DOHH2 (cell line): ENCODE measurements at regions not wholly inside any gene's neighbourhood (a gene's known extent, or its start where the extent isn't known, plus 50 kb on each side); places are given as distances from the start of the nearest gene placed in this dataset.

ENCODE experiments used
- H3F3A ChIP-seq: fragments of 200-600 bp; sonication (generic), shearing (Covaris generic); 2 replicates; pipeline ENCODE4 v1.6.0; 2016; ENCODE audit warnings: antibody characterized with exemption, mild to moderate bottlenecking; ENCODE audit not compliant: control insufficient read depth, insufficient read depth
- H3K27ac ChIP-seq: fragments of 200-600 bp; sonication (generic); 2 replicates; pipeline ENCODE4 v1.5.1; 2014; ENCODE audit warnings: low read depth, mild to moderate bottlenecking, low read length, moderate library complexity
- H3K27me3 ChIP-seq: fragments of 200-600 bp; sonication (generic); 2 replicates; pipeline ENCODE4 v1.6.1; 2014; ENCODE audit warnings: mild to moderate bottlenecking, low read length, mixed read lengths; ENCODE audit not compliant: control insufficient read depth
- H3K36me3 ChIP-seq: fragments of 200-600 bp; sonication (generic); 2 replicates; pipeline ENCODE4 v1.6.1; 2014; ENCODE audit warnings: mild to moderate bottlenecking, low read length, moderate library complexity, mixed read lengths; ENCODE audit not compliant: control insufficient read depth
- H3K4me1 ChIP-seq: fragments of 200-600 bp; sonication (generic); 2 replicates; pipeline ENCODE4 v1.6.1; 2014; ENCODE audit warnings: mild to moderate bottlenecking, low read length, mixed read lengths; ENCODE audit not compliant: control insufficient read depth
- H3K4me2 ChIP-seq: fragments of 200-600 bp; sonication (generic); 2 replicates; pipeline ENCODE4 v1.6.0; 2014; ENCODE audit warnings: mild to moderate bottlenecking, low read length, moderate library complexity
- H3K4me3 ChIP-seq: fragments of 200-600 bp; sonication (generic); 2 replicates; pipeline ENCODE4 v1.5.1; 2014; ENCODE audit warnings: mild to moderate bottlenecking, low read length, mixed read lengths
- H3K79me2 ChIP-seq: fragments of 200-600 bp; sonication (generic); 2 replicates; pipeline ENCODE4 v1.6.1; 2014; ENCODE audit warnings: mild to moderate bottlenecking, low read length, mixed read lengths; ENCODE audit not compliant: control insufficient read depth
- H3K9me2 ChIP-seq: fragments of 200-600 bp; sonication (generic); replicated peaks from 2 replicates; pipeline ENCODE4 v1.6.1; 2014; ENCODE audit warnings: mild to moderate bottlenecking, low read length, mixed read lengths; ENCODE audit not compliant: control insufficient read depth
- H3K9me3 ChIP-seq: fragments of 200-600 bp; sonication (generic); 2 replicates; pipeline ENCODE4 v1.6.1; 2014; ENCODE audit warnings: antibody characterized with exemption, low read length, mixed read lengths; ENCODE audit not compliant: control insufficient read depth, insufficient read depth
- H4K20me1 ChIP-seq: fragments of 200-600 bp; sonication (generic); 2 replicates; pipeline ENCODE4 v1.6.0; 2014; ENCODE audit warnings: low read depth, mild to moderate bottlenecking, antibody characterized with exemption, low read length, moderate library complexity; ENCODE audit not compliant: control insufficient read depth, insufficient read depth
- EZH2phosphoT487 ChIP-seq: fragments of 200-600 bp; sonication (generic); IDR thresholded peaks from 2 replicates; pipeline ENCODE4 v1.6.1; 2017; ENCODE audit warnings: borderline replicate concordance, mild to moderate bottlenecking, antibody characterized with exemption, low read length, moderate library complexity, mixed read lengths
- TF ChIP-seq, protein P1 (sequence below): fragments of 200-600 bp; sonication (generic); IDR thresholded peaks from one replicate; pipeline ENCODE4 v1.5.1; 2014; ENCODE audit warnings: antibody characterized with exemption, mild to moderate bottlenecking, low read depth, low read length; ENCODE audit not compliant: poor library complexity, severe bottlenecking

DNA sequence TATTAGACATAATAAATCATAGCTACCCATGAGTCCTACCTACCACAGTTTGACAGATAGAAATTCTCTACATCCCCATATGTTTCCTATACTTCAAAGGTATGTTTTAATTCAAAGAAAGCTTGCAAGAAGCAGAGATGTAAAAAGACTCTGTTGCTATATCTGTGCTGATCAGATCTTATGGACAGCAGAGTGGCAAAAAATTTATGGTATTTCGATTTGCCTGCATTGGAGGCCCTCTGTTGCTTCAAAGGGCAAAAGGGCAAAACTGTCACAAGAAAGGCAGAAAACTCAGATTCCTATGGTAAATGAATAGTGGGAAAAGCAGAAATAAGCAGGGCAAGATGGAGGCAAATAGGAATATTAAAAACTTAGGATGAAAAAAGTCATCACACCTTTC lies 447.8 kb upstream of the SPHKAP start:
- TF ChIP-seq, protein P1, sequence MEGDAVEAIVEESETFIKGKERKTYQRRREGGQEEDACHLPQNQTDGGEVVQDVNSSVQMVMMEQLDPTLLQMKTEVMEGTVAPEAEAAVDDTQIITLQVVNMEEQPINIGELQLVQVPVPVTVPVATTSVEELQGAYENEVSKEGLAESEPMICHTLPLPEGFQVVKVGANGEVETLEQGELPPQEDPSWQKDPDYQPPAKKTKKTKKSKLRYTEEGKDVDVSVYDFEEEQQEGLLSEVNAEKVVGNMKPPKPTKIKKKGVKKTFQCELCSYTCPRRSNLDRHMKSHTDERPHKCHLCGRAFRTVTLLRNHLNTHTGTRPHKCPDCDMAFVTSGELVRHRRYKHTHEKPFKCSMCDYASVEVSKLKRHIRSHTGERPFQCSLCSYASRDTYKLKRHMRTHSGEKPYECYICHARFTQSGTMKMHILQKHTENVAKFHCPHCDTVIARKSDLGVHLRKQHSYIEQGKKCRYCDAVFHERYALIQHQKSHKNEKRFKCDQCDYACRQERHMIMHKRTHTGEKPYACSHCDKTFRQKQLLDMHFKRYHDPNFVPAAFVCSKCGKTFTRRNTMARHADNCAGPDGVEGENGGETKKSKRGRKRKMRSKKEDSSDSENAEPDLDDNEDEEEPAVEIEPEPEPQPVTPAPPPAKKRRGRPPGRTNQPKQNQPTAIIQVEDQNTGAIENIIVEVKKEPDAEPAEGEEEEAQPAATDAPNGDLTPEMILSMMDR, result no peak
- no peak for TF ChIP-seq EZH2phosphoT487
- Histone ChIP-seq H3K4me3 (no peak overlapping the region), H3K4me2 (no peak overlapping the region), H3K36me3 (no peaks in the 10 kb centered on the region), H3F3A (no peaks in the 10 kb centered on the region), H3K9me2 (no peaks in the 10 kb centered on the region), H3K9me3 (no peaks in the 10 kb centered on the region), H3K79me2 (no peaks in the 10 kb centered on the region), H3K27me3 (no peaks in the 10 kb centered on the region), H4K20me1 (no peaks in the 10 kb centered on the region), H3K4me1 (no peaks in the 10 kb centered on the region), H3K27ac (no peak overlapping the region)

DNA sequence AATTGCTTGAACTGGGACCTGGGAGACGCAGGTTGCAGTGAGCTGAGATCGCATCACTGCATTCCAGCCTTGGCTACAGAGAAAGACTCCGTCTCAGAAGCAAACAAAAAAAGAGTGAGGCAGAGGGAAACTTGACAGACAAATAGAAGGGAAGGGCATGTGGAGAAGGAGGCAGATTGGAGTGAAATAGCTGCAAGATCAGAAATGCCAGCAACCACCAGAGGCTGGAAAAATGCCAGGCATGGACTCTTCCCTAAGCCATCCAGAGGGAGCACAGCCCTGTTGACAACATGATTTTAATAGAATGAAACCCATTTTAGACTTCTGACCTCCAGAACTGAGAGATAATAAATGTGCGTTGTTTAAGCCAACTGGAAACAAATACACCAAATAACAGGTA lies 447.2 kb upstream of the SPHKAP start:
- TF ChIP-seq, protein P1, result no peak
- no peak for TF ChIP-seq EZH2phosphoT487
- H3K9me3 ChIP-seq, result no peaks in the 10 kb centered on the region
- H3K79me2 ChIP-seq, result no peaks in the 10 kb centered on the region
- no peaks in the 10 kb centered on the region for H3K9me2 ChIP-seq
- H3K27ac ChIP-seq, result no peak overlapping the region
- H3K4me2 ChIP-seq, result no peak overlapping the region
- H3K27me3 ChIP-seq, result no peaks in the 10 kb centered on the region
- no peaks in the 10 kb centered on the region for H3K36me3 ChIP-seq
- H3K4me1 ChIP-seq, result no peaks in the 10 kb centered on the region
- H4K20me1 ChIP-seq, result no peaks in the 10 kb centered on the region
- no peaks in the 10 kb centered on the region for H3F3A ChIP-seq
- H3K4me3 ChIP-seq, result no peak overlapping the region

DNA sequence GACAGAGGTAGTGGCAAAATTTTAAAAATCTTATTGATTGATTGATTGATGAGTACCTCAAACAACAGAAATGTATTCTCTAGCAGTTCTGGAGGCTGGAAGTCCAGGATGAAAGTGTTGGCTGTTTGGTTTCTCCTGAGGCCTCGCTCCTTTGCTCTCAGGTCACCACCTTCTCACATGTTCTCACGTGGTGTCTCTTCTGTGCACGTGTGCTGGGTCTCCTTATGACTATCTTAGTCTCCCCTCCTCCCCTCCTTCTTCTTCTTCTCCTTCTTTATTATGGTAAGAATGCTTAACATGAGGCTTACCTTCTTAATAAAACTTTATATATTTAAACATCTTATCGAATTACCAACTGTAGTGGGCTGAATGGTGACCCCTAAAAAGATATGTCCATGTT lies 446.0 kb upstream of the SPHKAP start:
- Histone ChIP-seq H3K79me2 (no peaks in the 10 kb centered on the region), H3K36me3 (no peaks in the 10 kb centered on the region), H3F3A (no peaks in the 10 kb centered on the region), H3K27me3 (no peaks in the 10 kb centered on the region), H3K9me3 (no peaks in the 10 kb centered on the region), H3K27ac (no peak overlapping the region), H3K9me2 (no peaks in the 10 kb centered on the region), H4K20me1 (no peaks in the 10 kb centered on the region), H3K4me1 (no peaks in the 10 kb centered on the region), H3K4me2 (no peak overlapping the region), H3K4me3 (no peak overlapping the region)
- TF ChIP-seq, protein P1, result no peak
- TF ChIP-seq EZH2phosphoT487, result no peak

GRCh38 chr2:228625481-228625880 lies 444.0 kb upstream of the SPHKAP start:
- Histone ChIP-seq H3K79me2 (no peaks in the 10 kb centered on the region), H3K4me3 (no peak overlapping the region), H3K27ac (no peak overlapping the region), H3K9me2 (no peaks in the 10 kb centered on the region), H3K4me2 (no peak overlapping the region), H3K4me1 (no peaks in the 10 kb centered on the region), H3F3A (no peaks in the 10 kb centered on the region), H3K36me3 (no peaks in the 10 kb centered on the region), H3K27me3 (no peaks in the 10 kb centered on the region), H3K9me3 (no peaks in the 10 kb centered on the region), H4K20me1 (no peaks in the 10 kb centered on the region)
- TF ChIP-seq, protein P1, result no peak
- no peak for TF ChIP-seq EZH2phosphoT487
